SH-SY5Y (cell line): ENCODE measurements at regions not wholly inside any gene's neighbourhood (a gene's known extent, or its start where the extent isn't known, plus 50 kb on each side); places are given as distances from the start of the nearest gene placed in this dataset.

Experiments used
- GATA2 ChIP-seq: IDR thresholded peaks from 2 replicates; pipeline ENCODE4 v1.6.1; 2011; ENCODE audit warnings: mild to moderate bottlenecking, low read depth, low read length
- GATA3 ChIP-seq: IDR thresholded peaks from 2 replicates; pipeline ENCODE4 v1.6.1; 2011; ENCODE audit warnings: low read depth, mild to moderate bottlenecking, low read length, moderate library complexity

DNA sequence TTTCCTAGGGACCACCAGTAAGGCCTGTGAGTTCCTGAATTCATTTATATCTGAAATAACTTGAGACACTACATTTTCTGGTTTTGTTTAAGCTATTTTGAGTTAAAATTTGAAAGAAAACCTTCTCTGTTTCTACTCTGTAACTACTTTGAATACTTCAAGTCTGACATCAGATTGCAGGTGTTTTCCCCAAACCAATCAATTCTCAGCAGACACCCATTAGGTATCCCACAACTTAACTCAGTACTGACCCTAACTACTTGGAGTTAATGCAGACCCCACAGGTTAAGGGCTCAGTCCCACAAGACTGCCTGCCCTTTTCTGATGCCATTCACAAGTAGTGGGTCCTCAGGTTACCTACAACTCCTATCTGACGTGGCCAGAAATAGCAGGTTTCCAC, 1100.0 kb upstream of the SLIT2 start:
- TF ChIP-seq GATA2 (no peak), GATA3 (no peak)
